ENCODE measurements at regions not wholly inside any gene's neighbourhood (a gene's known extent, or its start where the extent isn't known, plus 50 kb on each side); places are given as distances from the start of the nearest gene placed in this dataset.

- H3K4me3 ChIP-seq (ENCODE audit: low read depth, low read length): no peak overlapping the region
- DNase-seq (ENCODE audit: low read depth): no peak
- TF ChIP-seq CTCF (conservative IDR thresholded peaks at IDR 0.05; ENCODE audit: low read depth, low read length): no peak
Observed at GRCh38 chr2:173419506-173419905, 64.8 kb downstream of the CDCA7 start.

GRCh38 chr2:173424886-173425285 lies 70.2 kb downstream of the CDCA7 start:
- no peak for DNase-seq (ENCODE audit: low read depth)
- no peak for TF ChIP-seq CTCF (conservative IDR thresholded peaks at IDR 0.05; ENCODE audit: low read depth, low read length)
- no peak overlapping the region for H3K4me3 ChIP-seq (ENCODE audit: low read depth, low read length)

- H3K4me3 ChIP-seq (ENCODE audit: low read depth, low read length): no peak overlapping the region
- DNase-seq (ENCODE audit: low read depth): no peak
- no peak for TF ChIP-seq CTCF (conservative IDR thresholded peaks at IDR 0.05; ENCODE audit: low read depth, low read length)
Observed at GRCh38 chr2:173427887-173428668, 73.4 kb downstream of the CDCA7 start.

DNA sequence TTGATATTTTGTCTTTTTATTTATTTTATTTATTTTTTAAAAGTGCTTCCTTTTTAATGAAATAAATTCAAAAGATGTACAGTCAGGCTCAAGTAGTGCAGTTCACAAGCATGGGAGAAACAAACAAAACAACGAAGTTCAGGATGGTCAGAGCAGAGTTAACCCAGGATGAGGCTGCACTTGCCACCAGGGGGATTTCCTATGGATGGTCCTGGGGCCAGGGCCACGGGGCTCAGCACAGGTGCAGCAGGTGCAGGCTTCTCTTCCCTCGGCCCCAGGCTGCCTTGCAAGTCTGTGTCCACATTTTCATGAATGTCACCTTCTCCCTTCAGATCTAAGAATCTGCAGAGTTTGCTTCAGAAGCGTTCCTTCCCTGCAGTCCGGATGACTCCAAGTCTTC lies 76.5 kb downstream of the CDCA7 start:
- no peak for DNase-seq (ENCODE audit: low read depth)
- no peak overlapping the region for H3K4me3 ChIP-seq (ENCODE audit: low read depth, low read length)
- no peak for TF ChIP-seq CTCF (conservative IDR thresholded peaks at IDR 0.05; ENCODE audit: low read depth, low read length)

- DNase-seq (ENCODE audit: low read depth): no peak
- H3K4me3 ChIP-seq (ENCODE audit: low read depth, low read length): no peak overlapping the region
- no peak for TF ChIP-seq CTCF (conservative IDR thresholded peaks at IDR 0.05; ENCODE audit: low read depth, low read length)
Observed at GRCh38 chr2:173432049-173432754, 77.5 kb downstream of the CDCA7 start.

DNA sequence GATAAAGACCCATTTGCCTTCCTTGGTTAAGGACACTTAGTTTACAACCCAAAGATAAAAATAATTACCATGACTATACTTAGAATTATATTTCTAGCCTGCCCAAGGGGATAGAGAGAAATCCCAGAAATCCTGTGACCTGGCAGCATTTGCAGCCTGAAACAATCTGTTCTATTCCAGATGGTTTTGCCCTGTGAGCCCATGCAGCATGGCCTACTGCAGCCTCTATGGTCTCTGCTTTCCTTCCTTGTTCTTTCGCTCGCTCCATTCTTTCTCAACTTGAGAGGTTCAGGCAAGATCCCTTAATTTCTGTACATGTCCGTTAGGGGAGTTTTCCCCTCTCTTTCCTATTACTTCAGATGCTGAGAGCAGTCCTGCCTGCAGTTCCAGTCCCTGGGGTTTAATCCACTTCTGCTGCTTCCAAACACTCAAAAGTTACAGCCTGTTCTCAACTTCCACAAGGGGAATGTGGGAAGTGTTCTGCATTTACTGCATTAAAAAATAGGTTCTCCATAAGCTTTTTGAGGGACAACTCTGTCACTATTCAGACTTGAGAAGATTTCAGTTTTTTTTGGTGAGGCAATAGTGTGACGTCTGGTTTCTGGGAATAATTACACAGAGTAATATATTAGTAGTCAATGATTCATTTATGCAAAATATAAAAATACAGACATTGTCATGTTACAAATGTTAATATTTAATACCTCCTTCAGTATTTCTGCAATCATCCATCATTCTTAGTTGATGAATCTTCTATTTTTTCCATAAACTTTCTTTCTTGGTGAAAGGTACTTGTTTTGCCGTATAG lies 80.3 kb downstream of the CDCA7 start:
- no peak overlapping the region for H3K4me3 ChIP-seq (ENCODE audit: low read depth, low read length)
- TF ChIP-seq CTCF (conservative IDR thresholded peaks at IDR 0.05; ENCODE audit: low read depth, low read length): no peak
- no peak for DNase-seq (ENCODE audit: low read depth)

All from epithelial cell of proximal tubule (primary cell).